Kidney glomerular epithelial cell (primary cell): ENCODE measurements at regions not wholly inside any gene's neighbourhood (a gene's known extent, or its start where the extent isn't known, plus 50 kb on each side); places are given as distances from the start of the nearest gene placed in this dataset.

Experiments
- DNase-seq: peaks from one replicate; lab custom pipeline; 2025; lab: John Stamatoyannopoulos, UW

- no peak for DNase-seq
Observed at GRCh38 chr12:107891967-107892366, 117.5 kb downstream of the ASCL4 start.

- DNase-seq: no peak
Observed at GRCh38 chr12:107894589-107894988, 120.1 kb downstream of the ASCL4 start.

DNA sequence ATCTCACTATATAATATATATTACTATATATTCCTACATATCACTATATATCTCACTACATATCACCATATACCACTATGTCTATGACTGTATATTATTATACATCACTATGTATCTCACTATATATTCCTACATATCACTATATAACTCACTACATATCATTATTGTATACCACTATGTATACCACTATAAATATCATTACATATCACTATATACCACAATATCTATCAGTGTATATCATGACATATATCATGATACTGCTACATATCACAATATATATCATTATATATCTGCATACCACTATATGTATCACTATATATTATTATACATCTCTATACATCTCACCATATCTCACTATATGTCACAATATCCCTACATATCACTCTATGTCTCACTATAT, 121.5 kb downstream of the ASCL4 start:
- no peak for DNase-seq

GRCh38 chr12:107900588-107900987, 126.1 kb downstream of the ASCL4 start:
- DNase-seq: no peak

DNA sequence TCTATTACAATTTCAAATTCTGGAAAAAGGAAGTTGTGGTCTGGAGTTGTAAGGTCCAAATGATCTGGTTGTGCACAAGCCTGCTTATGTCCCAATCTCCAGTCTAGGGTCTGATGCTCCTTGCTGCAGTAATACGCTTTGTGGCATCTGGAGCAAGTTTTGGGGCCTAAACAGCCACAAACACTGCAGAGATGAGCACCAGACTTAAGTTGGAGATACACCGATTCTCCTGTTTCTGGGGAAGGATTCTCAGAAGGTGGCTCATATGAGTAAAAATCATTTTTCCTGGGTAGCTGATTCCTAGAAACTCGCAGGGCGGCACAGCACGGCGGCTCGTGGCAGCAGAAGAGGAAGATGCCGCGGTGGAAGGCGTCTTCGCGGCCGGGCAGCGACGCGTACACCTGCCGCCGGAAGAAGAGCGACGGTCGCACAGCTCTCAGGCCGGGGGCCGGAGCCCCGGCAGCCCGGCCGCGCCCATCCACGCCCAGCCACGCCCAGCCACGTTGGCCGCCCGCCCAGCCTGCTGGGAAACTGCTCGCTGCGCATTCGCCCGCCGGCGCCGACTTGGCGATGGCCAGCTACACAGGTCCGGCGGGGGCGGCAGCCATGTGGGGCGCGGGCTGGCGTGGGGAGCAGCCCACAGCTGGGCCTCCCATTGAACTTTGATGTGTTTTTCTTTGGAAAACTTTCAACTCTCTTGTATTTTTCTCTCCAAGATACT, 129.0 kb downstream of the ASCL4 start:
- DNase-seq: no peak

- DNase-seq: no peak
Observed at GRCh38 chr12:107906707-107907106, 132.2 kb downstream of the ASCL4 start.

DNA sequence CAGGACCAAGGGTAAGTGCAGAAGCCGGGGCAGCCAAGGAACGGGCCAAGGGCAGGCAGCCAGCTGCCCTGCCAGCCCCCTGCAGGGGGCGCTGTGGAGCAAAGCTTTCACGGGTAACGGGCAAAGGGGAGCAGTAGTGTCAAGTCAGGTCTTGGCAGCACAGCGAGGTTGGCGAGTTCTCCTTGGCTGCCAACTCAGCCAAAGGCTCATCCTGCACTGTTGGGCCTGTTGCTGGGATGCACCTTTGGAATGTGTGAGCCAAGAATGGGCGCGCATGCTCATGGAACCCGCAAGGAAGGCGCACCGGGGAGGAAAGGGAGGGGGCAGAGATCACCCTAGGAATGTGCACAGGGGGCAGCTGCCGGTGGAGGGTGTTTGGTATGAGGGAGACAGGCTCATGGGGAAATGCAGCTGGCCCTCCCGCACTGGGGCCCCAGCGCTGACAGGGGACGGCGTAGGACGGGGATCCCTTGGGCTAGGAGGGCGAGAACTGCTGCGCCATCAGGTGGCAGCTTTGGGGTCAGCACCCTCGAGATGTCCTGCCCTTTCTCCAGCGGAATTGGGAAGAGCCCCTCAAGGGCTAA, 138.0 kb downstream of the ASCL4 start:
- DNase-seq: no peak

DNA sequence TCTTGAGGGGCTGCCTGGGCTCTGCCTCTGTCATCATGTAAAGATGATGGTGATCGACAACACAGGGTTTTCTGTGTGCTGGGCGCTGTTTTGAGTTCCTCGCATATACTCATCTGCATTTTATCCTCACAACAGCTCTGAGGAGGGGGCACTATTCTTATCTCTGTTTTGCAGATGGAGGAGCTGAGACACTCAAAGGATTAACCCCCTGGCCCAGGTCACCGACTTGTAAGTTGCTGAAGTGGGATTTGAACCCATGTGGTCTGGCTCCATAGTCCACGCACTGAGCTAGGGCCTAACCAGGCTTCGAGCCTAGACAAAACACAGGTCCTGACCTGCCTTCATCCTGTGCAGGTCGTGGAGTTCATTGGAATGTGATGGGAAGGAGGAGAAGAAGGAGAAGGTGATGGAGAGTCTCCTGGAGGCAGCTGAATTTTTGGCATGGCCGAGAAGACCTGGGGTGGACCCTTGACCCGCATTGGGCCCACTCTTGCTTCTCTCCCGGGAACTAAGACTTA, 140.0 kb downstream of the ASCL4 start:
- no peak for DNase-seq

DNA sequence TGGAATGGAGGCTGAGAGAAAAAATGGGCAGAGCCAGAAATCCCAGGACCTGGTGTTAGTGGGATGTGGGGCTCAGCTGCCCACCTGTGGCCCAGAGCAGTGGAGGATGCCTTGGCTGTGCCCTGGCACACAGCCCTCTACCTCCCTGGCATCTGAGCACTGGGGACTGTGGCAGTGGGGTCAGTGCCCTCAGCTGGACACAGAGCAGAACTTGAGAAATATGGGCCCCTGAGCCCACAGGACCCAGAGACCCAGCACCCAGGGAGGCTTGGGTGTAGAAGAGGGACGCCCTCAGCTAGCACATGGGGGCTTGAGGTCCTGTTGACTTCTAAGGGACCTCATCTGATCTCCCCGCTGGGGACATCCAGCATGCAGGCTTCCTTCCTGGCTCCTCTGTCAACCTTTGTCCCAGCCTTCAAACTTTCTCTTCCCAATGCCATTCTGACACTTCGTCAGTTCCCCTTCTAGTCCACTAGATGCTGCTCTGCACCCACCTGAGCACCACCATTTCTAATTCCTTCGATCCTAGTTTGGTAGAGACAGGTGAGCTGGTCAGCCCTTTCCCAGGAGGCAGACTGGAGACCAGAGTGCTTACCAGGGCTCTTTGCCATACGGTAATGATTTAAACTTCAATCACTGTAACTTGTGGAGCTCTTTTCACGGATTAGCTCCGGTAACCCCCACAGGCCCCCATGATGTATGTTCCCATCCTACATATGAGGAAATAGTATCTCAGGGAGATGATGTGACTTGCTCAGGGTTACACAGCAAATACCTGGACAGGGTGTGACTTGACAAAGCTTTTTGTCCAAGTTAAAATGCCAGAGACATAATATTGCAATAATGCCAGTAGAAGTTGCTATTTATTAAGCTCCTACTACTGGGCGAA, 143.7 kb downstream of the ASCL4 start:
- no peak for DNase-seq

GRCh38 chr12:107921062-107921461, 146.6 kb downstream of the ASCL4 start:
- no peak for DNase-seq

DNA sequence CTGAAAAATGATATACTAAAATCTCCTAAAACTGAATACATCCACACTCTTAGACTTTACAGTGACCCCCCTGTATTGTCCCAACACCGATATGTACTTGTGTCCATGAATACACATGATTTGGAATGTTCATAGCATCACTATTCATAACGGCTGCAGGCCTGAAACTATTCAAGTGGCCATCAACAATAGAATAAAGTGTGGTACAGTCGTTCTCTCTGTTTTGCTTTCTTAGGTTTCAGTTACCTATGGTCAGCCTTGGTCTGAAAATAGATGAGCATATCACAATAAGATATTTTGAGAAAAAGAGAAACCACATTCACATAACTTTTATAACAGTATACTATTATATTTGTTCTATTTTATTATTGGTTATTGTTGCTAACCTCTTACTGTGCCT, 150.6 kb downstream of the ASCL4 start:
- no peak for DNase-seq

- no peak for DNase-seq
Observed at GRCh38 chr12:107929436-107929835, 154.9 kb downstream of the ASCL4 start.

DNA sequence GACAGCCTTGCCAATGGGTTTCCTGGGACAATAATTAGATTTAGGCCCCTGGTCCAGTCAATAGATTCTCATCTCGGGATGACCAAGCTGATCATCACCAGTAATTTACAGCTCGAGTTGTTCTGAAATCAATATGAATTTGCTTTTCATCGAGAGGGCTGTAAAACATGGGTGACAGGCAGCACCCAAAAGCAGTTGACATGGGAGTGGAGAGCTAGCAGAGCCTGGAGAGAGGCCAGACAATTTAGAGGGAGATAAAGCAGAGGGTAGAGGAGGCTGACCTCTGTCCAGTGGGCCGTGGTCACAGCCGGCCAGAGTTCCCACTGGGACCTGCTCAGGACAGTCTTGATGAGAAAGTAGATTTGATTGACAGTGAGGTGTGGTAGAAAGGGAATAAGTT, 157.3 kb downstream of the ASCL4 start:
- no peak for DNase-seq

DNA sequence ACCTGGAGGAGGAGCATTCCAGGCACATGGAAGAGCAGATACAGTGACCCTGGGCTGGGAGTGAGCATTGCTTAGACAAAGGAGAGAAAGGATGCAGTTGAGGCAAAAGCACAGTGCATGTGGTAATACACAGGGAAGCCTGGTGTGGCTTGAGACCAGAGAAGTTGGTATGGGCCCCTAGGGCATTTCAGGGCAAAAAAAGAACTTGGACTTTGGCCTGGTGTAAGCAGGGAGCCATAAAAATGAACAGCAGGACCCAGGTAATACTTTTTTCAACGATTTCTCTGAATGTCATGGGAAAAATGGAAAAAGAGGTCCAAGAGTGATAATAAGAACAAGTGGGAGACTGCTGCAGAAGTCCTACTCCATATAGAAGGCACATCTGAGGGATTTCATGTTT, 163.9 kb downstream of the ASCL4 start:
- DNase-seq: no peak

GRCh38 chr12:107948391-107948945, 174.0 kb downstream of the ASCL4 start:
- no peak for DNase-seq

DNA sequence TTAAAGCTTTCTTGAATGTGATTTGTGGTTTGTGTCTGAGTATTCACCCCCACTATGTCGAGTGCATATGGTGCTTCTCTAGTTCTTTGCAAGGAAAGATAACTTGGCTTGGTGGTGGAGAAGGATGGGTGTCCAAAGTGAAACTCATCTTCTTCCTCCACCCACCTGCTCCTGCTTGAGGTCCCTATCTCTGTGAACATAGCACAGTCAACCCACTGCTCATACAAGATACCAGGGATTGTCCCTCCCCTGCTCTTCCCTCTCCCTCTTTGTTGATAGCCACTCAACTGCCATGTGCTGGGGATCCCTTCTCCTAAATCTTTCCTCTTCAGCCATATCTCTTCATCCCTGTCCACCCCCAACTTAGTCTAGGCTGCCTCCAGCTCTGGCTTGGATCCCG, 176.5 kb downstream of the ASCL4 start:
- DNase-seq: no peak

GRCh38 chr12:107955966-107956643, 173.0 kb upstream of the WSCD2 start:
- DNase-seq: no peak

- DNase-seq: no peak
Observed at GRCh38 chr12:107957459-107957858, 171.6 kb upstream of the WSCD2 start.

GRCh38 chr12:107963635-107964034, 165.5 kb upstream of the WSCD2 start:
- no peak for DNase-seq

DNA sequence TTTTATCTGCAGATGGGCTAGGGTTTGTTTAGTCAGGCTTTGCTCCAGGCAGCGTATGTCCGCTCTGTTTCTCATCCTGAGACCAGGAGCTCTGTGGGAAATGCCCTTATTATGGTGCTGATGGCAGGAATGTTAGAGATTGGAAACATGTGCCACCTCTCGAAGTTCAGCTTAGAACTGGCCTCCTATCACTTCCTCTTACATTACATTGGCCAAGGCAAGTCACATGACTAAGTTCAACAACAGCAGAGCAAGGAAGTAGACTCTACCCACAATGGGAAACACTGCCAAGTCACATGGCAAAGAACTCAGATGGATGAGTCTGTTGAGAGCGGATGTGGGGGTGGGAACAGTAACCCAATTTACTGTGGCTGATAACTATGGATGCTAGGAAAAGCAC, 161.9 kb upstream of the WSCD2 start:
- DNase-seq: no peak

- DNase-seq: no peak
Observed at GRCh38 chr12:107973950-107974349, 155.1 kb upstream of the WSCD2 start.

- DNase-seq: no peak
Observed at GRCh38 chr12:107976331-107976730, 152.8 kb upstream of the WSCD2 start.
